GM18511 (cell line): ENCODE measurements at regions not wholly inside any gene's neighbourhood (a gene's known extent, or its start where the extent isn't known, plus 50 kb on each side); places are given as distances from the start of the nearest gene placed in this dataset.

ENCODE experiments used
- ATAC-seq: cut with Tn5 transposase; IDR thresholded peaks from one replicate; pipeline ENCODE4 v1.9.1; 2021; ENCODE audit warnings: mild to moderate bottlenecking, moderate library complexity; ENCODE audit not compliant: unreplicated experiment

GRCh38 chr12:100675432-100675831 lies 101.9 kb downstream of the GAS2L3 start:
- ATAC-seq, result no peak

DNA sequence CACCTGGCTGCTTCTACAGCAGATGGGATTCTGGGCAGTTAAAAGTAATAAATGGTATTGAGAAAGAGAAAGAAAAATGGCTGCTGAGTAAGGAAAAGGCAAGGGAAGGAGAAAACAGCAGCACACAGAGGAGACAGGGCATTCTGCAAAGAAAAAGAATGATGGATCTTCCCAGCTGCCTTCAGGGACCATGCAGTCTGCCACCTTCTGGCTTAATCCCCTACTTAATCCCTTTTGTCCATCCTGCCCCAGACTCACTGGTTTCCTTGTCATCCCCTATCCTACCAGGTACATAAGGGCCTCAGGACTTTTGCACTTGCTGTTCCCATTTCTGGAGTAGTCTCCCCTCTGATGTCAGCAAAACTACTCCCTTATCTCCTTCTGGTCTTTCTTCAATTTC lies 107.6 kb downstream of the GAS2L3 start:
- ATAC-seq, result no peak

DNA sequence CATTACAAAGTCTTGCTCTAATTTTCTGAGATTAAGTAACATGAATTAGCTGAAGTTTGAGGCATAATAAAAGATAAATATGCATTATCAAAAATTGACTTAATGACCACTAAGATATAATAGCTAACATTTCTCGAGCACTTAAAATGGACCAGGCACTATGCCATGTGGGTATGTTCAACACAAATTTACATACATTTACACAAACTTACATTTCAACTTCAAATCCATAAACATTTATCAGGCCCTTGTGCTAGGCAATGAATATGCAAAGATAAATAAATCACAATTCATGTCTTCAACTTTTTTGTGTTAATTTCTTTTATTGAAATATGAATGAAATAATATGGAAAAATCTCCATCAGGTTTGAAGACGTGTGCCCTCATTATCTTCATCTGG lies 108.7 kb downstream of the GAS2L3 start:
- ATAC-seq, result no peak

GRCh38 chr12:100687686-100688085 lies 106.9 kb upstream of the ANO4 start:
- no peak for ATAC-seq

DNA sequence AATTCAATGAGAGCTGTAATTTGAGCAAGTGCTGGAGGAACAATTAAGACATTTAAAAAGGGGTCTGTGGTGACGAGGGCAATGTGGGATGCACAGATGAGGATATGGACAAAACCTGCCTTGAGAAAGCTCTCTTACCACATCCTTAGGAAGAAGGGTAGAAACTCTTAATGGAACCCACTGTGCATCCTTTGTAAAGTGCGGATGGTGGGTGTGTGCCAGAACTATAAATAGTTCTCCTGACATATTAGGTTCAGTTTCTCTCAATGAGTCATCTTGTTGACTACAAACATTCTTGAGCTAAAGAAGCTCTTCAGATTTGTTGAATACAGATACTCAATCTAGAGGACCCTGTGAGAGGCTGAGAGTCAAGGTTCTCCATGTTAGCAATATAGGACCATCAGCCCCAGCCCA lies 106.1 kb upstream of the ANO4 start:
- ATAC-seq, result no peak

GRCh38 chr12:100692502-100692901 lies 102.1 kb upstream of the ANO4 start:
- no peak for ATAC-seq

DNA sequence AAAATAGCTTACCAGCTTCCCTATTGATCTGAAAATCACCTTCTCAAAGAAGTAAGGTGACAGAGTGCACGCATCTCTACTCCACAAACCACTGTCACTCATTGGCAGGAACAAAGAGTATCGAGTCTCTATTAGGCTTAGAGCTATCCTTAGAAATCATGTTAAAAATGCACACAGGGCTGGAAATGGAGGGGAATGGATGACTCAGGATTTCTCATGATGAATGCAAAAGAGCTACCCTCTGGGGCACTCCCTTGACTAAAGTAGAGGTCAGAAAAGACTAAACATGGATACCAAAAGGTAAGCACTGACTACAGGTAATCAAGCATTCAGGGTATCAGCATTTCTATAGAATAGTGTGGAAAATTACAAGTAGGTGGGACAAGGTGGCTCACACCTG lies 96.1 kb upstream of the ANO4 start:
- ATAC-seq, result no peak

DNA sequence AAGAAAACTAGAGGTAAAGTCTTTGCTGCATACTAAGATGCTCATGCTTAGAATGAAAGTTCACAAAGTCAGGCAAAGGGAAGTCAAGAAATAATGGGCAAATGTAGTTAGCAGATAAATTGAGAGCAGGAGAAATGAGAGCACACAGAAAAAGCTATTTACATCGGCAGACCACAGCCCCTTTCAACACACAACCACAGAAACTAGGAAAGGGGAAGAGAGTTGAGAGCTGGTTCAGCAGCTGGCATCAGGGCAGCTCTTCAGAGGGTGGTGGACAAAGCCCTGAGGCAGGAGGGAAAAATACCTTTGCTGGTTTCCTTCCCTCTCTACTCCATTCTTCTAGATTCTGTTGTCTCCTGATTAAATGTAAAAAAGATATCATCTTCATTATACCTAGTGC lies 95.4 kb upstream of the ANO4 start:
- peak; percentile 91 for ATAC-seq

GRCh38 chr12:100703337-100703736 lies 91.2 kb upstream of the ANO4 start:
- ATAC-seq, result no peak

DNA sequence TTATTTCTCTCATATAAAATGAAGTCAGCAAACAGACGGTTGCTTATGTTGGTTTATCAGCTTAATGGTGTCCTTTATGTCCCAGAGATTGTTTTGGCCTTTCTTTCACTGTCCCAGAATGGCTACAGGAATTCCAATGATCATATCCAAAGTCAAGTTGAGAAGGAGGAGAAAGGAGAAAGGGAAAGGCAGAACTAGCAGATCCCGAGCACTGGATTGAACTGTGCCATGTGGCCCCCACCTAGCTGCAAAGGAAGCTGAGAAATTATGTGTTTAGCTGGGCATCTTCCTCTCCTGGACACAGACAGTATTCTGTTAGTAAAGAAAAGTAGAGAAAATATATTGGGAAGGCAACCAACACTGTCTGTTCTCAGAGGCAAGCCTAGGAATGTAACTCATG lies 90.7 kb upstream of the ANO4 start:
- ATAC-seq, result no peak

GRCh38 chr12:100706033-100706432 lies 88.5 kb upstream of the ANO4 start:
- ATAC-seq, result no peak

DNA sequence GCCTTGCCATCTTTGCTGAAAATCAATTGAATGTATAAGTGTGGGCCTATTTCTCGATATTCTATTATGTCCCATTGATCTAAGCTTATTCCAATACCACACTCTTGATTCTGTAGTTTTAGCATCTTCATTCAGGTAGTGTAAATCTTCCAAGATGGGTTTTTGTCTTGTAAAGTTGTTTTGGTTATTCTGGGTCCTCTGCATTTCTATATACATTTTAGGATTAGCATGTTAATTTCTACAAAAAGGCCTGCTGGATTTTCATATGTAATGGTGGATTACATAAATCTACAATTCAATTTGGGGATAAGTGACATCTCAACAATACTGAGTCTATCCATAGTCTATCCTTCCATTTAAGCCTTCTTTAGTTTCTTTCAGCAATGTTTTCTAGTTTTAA lies 86.0 kb upstream of the ANO4 start:
- no peak for ATAC-seq

DNA sequence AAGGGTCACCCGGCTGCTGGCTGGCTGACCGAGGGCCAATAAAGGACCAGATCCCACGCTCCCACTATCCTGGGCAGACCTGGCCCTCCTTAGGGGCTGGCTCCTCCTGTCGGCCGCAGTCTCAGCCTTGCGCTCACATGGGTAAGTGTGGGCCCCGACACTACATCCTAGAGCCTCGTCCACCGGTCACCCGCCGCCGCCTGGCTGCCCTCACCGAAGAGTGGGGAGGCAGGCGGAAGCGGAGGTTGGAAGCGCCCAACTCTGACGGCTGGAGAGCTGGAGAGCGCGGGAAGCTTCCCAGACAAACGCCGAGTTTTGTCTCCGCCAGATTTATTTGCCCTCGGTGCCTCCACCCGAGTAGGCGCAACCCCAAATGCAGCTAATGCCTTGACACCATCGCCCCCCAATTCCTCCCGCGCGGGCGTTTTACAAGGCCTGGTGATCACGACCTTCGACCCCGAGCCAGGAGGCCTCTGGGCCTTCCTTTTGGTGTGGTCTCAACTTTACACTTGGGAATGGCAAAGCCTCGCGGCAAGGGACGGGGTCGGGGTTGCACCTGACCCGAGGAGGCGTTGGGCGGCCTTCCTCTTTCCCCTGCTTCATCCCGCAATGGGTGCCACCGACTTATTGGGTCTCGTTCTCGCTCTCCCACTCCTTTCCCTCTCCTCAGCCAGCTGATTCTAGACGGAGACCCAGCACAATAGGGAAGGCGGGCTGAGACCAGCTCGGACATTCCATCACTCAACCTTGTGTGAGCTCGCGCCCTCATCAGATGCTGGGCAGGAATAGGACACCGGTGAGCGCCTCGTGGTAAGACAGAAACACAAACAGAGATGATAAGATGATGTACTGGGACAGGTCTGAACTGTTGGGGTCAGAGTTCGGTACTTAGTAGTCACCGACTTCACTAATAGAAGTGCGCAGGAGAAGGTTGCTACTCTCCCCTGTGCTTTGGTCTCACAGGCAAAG lies 78.3 kb upstream of the ANO4 start:
- no peak for ATAC-seq

DNA sequence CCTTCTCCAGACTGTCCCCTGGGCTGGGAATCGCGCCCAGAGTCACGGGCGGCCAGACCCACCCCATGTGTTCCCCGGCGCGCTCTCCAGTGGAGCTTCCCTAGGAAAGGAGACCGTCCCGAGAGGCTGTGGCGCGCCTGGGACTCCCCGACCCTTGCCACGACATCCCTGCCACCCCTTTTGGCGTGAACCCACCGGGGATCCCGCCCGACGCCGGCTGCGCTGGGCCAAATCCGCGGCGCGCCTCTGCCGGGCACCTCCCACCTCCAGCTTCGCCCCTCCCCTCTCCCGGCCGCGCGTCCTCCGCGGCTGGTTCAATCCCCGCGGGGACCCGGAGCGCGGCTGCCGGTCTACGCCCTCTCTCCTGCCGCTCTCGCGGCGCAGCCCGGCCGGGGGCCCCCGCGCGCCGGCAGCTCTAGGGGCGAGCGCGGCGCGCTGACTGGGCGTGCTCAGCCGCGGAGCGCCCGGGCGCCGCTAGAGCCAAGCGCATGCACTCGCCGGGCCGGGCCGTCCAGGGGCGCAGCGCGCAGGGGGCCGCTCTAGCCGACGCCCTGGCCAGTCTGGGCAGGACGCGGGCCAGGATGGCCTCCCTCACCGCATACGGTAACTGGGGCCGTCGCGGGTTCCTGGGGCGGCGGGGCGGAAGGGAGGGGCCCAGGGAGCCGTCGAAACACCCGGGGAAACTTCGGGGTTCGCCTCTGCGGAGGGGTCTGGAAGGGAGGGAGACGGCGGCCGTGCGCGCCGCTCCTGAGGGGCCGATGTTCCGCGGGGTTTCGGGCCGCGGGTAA lies 77.4 kb upstream of the ANO4 start:
- no peak for ATAC-seq

GRCh38 chr12:100717733-100718067 lies 76.9 kb upstream of the ANO4 start:
- ATAC-seq, result no peak

GRCh38 chr12:100718187-100718586 lies 76.4 kb upstream of the ANO4 start:
- ATAC-seq, result no peak

GRCh38 chr12:100720016-100720654 lies 74.4 kb upstream of the ANO4 start:
- ATAC-seq, result peak; percentile 55

DNA sequence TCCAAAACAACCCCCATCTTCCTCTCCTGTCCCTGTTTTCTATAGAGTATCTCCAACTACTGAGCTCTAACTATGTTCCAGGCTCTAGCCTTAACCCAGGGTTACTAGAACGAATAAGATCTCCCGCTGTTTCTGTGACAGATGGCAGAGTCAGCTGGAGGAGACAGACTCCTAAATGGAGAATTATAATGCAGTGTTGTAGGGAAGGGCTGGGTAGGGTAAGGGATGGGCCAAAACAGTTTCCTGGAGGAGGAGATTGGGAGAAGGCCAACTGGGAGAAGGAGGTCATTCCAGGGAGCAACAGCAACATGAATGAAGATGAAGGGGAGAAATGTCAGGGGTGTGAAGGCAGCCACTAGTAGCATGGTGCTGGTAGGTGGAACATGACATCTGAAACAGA lies 73.4 kb upstream of the ANO4 start:
- no peak for ATAC-seq

DNA sequence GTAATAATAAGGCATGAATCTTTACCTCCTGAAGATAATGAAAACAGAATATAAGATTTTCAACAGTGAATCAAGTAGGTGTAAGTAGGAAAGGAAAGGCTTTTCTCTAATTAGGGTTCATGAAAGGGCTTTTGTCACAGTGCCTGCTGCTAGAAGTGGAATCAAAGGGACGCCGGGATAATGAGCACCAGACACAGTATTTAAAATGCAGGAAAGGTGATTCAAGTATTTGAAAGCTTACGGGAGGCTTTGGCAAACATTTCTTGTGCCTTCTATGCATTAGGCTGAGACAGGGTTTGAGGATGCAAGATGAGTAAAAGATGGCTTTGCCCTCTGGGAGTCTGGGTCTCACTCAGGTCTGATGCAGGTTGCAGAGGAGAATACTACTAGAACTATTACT lies 70.5 kb upstream of the ANO4 start:
- ATAC-seq, result no peak

DNA sequence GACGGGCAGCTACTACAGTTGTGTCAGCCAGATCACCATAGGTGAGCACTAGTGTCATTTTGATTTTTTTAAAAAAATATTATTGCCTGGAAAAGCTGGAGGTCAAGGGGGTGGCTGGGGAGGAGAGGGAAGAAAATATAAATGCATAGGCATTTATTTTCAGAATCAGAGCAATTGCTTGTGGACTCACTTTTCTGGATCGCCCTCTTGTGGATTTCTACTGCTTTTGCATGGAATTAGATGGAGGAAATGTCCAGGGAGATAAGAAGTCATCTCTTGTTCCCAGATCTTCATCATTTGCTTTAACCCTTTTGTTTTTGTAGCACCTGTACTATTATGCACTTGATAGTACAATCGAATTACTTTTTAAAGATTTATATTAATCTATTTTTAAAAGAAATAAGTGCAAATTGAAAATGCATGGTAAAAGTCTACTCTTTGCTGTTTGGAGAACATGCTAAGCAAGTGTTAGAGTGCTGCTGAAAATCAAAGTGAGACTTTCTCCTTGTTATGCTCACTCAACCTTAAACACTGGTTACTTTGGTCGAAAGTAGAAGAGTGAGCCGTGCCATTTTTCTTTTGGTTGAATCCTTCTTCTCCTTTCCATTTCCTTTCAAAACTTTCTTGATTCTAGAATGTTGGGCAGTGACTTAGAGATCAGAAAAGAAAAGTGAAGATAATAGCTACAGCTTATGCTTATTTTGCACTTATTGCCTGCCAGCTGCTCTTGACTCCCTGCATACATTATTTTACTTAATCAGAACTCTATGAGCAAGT lies 60.6 kb upstream of the ANO4 start:
- peak; percentile 81 for ATAC-seq

GRCh38 chr12:100737168-100737567 lies 57.4 kb upstream of the ANO4 start:
- no peak for ATAC-seq
